SIG-M5 treated with dmso at 0.1 percent for 504 hours (cell line): ENCODE measurements at regions not wholly inside any gene's neighbourhood (a gene's known extent, or its start where the extent isn't known, plus 50 kb on each side); places are given as distances from the start of the nearest gene placed in this dataset.
"Not testable (repeated sequence)": the region's sequence is repeated elsewhere in the genome, so short reads cannot be mapped to it uniquely, and the experiment has no call there.

ENCODE experiments used
- DNase-seq: peaks from one replicate; lab custom pipeline; 2025; ENCODE audit not compliant: unreplicated experiment; lab: John Stamatoyannopoulos, UW

DNA sequence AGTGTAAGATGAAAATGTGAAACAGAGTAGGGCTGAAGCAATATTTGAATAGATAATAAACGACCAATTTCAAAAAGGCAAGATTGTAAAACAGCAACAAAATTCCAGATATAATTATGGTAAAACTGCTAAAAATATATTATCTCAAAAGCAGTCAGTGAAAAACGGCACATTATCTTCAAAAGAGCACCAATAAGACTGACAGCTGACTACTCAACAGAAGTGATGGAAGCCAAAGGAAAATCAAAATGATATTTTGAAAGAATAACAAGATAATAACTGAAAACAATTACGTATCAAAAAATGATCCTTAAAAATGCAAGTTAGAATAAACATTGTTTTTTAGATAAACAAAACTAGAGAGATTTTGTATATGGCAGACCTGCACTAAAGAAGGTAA, 920.6 kb upstream of the FAM98A start:
- DNase-seq, result no peak

DNA sequence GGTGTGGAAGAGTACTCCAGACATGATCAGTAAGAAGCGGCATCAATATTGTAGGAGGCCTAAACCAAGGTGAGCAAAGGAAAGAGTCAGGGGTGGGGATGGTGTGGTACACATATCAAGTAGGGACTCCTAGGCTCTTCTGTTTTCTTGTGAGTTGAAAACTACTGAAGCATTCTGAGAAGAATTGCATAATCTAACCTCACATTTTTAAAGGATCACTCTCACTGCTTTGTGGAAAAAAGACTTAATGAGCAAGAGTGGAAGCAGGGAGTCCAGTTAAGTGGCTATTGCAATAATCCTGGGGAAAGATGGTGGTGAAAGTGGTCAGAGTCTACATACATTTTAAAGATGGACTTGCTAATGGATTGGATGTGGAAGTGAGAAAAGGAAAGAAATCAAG, 899.5 kb upstream of the FAM98A start:
- DNase-seq, result no peak

DNA sequence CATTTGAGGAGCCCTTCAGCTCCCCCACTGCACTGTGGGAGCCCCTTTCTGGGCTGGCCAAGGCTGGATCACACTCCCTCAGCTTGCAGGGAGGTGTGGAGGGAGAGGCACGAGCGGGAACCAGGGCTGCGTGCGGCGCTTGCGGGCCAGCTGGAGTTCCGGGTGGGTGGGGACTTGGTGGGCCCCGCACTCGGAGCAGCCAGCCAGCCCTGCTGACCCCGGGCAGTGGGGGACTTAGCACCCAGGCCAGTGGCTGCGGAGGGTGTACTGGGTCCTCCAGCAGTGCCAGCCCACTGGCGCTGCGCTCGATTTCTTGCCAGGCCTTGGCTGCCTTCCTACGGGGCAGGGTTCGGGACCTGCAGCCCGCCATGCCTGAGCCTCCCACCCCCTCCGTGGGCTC, 895.1 kb upstream of the FAM98A start:
- DNase-seq, result not testable (repeated sequence)

DNA sequence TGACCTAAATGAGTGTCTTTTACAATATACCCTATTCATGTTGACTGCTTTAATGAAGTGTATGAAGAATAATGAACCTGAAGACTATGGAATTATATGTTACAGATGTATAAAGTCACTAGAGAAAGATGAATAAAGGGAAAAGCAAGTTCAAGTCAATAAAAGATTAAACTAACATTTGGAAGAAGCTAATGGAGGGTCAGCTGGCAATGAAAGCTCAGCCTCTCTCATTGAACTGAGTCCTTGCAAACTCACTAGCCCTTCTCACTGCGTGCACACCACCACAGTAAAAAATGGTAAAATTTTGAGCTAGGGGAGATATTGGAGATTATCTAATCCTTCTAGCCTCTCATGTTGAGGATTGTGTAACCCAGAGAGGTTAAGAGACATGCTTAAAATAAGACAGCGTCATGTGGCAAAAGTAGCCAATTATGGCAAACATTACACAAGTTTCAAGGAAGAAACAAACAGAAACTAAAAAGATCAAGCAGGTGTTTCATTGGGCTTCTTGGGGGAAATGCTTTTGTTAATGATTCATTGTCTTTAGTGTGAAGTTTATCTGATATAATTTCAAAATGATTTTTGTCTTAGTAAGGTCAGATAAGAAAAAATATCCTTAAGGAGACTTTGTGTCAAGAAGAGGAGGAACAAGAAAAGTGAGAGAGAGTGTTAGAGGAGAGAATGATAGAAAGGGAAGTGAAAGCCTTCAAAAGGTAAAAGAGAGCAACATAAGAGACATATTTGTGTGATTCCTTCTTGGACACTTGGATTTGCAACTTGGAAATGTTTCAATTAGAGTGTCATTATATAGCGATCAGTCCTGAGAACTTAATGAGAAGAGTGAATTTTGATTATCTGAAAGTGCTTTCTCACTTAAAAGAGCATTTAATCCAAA, 893.7 kb upstream of the FAM98A start:
- DNase-seq, result no peak

DNA sequence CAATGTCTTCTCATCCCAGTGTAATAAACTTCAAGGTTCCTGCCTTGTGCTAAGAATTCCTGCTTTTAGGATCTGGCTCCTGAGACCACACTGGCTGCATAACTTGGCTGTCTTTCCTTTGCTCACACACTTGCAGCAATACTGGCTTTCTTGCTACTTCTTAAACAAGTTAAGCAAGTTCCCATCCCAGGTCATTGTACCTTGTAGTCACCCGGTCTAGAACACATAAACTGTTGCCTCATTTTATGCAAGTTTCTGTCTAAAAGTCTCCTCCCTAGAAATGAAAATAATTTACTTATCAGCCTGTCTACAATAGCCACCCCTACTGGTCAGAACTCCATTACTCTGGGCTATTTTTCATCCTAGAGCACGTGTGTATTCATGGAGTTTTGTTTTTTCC, 887.9 kb upstream of the FAM98A start:
- DNase-seq, result peak; percentile 7

DNA sequence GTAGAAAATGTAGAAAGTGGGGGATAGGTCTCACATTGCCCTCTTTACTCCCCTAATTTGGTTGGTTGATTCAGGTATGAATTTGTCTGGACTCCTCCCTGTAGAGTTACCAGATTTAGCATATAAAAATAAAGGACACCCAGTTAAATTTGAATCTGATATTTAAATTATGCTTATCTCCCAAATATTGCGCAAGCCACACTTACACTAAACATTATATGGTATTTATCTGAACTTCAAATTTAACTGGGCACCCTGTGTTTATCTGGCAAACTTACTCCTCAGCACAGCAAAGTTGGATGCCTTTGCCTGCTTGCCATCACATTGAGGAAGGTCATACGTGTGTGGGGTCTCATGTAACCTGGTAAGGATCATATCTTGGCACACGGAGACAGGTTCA, 882.4 kb upstream of the FAM98A start:
- no peak for DNase-seq

DNA sequence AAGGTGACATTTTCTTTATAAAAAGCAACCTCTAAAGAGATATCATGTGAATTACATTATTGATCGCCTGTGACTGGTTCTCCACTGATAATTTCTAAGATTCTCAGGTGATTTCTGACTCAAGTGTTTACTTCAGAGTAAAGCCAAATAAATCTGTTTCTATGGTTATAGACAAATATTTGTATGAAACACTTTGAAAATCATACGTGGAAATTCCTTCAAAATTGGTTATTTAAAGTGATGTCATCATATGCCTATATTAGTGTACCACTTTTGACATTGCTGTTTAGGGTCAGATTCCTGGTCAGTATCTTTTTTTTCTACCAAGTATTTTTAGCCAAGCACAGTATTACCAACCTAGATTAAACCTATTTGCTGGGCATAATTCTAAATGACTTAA, 881.3 kb upstream of the FAM98A start:
- DNase-seq, result no peak

DNA sequence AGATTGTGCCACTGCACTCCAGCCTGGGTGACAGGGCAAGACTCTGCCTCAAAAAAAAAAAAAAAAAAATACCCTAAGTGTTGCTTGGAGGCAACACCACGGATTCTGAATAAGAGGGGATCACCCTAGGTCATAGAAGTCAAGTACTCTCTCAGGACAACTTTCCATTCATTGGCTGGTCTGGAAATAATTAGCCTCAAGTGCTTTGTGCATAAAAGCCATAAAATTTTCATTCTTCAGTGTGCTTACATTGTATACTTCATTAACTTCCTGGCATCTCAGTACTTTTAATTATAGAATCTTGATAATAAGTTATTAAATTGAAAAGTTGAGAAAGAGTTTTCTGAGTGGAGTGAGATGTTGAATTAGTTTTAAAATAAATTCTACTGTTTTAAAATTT, 876.1 kb upstream of the FAM98A start:
- no peak for DNase-seq

DNA sequence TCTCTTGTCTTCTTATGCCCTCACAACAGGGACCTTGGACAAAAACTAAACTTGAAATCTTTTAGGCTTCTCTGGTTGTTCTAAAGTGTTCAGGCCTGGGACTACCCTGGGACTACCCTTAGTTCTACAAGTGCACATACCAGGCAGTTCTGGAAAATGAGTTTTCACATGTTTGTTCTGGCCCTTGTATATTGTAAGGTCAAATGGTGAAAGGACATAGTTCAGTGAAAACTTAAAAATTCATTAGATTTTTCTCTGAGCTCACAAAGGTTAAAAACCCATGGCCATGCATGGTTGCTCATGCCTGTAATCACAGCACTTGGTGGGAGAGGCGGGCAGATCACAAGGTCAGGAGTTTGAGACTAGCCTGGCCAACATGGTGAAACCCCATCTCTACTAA, 875.5 kb upstream of the FAM98A start:
- no peak for DNase-seq

DNA sequence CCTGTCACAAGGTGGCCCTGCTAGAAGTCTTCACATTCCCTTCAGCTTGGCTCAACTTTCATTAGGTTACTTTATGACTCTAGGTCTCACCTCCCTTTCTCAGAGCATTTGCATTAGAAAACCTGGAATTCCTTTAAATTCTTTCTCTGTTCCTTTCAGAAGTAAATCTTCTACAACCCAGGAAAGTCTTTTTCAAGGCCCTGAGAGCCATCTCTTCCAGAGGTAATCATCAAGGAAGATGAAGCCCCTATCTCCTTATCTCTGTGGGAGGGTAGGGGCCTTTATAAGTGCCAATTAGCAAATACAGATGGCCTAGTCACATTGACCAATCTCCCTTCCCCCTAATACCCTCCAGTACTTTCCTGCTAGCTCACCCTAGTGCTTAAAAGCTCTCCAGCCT, 848.0 kb upstream of the FAM98A start:
- no peak for DNase-seq

DNA sequence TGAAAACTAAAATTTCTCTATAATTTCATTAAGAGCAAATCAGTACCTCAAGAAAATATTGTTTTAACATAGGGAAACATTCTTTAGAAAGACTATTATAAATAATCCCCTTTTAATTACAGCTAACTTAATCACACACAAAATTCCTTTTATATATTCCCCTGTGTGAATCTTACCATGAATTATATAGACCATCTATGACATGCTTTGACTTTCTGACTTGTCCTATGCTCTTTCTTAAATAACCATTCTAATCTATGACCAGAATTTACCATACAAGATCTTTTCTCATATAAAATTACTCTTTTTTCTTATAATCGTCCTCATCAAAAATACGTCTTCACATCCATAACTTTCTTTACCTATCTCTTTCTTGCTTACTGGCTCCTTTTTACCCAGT, 824.2 kb upstream of the FAM98A start:
- no peak for DNase-seq

DNA sequence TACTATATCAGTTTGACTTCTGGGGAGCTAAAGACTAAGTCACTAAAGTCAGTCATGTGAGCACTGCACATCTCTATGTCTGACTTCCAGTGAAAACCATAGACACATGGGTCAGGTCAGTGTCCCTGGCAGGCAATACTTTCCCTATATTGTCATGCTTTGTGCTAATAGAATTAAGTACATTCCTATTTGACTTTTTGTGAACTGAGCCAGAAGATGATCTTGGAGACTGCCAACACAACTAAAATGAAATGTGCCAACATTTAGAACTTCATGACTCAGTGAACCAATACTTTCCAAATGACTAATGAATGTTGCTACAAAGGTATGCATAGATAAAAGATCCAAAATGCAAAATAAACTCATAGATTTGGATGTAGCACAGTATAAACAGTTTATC, 820.8 kb upstream of the FAM98A start:
- no peak for DNase-seq

DNA sequence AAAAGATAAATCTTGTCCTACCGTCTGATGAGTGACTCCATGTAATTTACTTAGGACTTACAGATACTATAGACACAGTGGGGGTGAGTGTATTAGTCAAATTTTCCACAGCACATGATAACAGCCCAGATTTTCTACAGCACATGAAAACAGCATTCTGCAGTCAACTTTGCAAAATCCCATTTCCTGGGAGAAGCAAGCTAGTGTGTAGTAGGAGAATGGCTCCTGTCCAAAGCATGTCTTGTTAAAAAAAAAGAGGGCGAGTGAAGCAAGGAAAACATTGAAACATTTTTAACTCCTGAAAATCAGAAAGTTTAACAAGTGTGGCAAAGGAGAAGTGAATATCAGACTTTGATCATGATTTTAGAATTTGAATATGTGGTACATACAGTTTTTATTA, 817.8 kb upstream of the FAM98A start:
- no peak for DNase-seq

DNA sequence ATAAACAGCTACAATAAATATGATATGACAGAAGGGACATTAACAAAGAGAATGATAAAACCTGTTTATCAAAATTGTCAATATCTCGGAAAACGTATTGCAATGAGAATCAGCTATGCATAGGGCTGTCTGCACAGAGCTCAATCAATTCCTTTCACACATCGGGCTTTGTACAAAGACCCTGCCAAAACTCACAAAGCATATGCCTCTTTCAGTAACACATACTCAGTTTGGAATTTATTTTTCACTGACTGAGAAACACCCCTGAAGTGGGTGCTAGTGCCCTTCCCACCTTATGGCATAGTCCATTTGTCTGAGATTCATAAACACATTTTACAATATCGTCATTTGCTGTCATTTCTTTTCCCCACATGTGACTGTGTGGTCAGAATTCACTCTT, 815.8 kb upstream of the FAM98A start:
- DNase-seq, result no peak

DNA sequence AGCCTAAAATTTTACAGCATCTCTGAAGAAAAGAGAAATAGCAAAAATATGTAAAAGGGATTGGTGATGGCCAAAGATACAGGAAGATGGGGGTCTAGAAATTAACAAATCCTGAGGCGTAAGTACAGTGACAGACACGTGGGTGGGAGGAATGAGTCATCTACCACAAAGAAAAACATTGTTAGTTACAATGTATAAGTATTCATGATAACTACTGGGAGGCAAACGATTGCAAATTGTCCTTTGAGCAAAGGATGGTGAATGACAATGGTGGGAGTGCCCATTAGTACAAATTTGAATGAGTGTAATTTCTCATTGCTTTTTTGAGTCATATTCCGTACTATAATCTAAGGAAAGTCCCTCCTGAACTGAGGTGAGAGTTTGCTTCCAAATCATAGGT, 809.0 kb upstream of the FAM98A start:
- no peak for DNase-seq

DNA sequence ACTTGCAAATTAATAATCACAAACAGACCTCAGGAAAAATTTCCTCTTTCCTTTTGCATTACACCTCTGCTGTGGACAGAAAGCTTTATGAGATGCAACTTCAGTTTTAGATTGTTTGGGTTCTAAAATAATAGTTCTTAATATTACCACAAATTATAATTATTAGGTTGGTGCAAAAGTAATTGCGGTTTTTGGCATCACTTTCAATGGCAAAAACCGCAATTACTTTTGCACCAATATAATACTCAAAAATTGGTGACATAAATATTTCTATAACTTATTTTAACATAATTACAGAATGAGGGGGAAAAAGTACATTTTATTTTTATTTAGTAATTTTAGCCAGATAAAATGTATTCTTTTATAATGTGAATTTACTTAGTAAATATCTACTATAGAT, 804.4 kb upstream of the FAM98A start:
- DNase-seq, result no peak

DNA sequence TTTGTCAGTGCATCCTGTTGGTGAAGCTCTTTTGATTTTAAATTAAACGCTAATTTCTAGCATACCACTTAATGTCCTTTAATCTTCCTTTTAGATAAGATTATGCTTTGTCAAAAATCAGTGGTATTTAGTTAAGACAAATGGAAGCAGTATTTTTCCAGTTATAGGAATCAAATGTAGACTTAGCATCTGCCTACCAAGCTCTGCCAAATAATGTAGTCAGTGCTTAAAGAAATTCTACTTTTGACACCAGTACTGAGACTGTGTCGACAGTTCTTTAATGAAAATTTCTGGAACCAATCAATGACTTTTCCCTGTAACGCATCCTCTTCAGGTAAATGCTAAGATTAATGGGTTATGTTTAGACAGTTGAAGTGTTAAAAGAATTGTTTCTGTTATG, 803.3 kb upstream of the FAM98A start:
- DNase-seq, result no peak

DNA sequence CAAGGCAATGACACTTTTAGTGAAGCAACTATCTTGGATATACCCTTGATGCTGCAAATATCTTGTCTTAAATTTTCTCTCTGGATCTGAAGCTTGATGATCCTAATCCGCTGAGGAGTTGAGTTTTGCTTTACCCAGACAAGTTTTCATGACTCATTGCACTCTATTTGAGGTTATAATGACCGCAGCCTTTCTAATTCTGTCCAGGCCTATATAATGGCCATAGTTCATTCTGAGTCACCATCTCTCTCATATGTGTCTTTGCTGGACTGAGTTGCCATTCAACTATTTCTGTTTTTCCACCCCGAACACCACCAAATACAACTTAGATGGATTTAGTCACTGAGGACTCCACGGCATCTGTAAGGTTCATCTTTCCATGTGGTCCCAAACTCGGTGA, 802.1 kb upstream of the FAM98A start:
- no peak for DNase-seq

DNA sequence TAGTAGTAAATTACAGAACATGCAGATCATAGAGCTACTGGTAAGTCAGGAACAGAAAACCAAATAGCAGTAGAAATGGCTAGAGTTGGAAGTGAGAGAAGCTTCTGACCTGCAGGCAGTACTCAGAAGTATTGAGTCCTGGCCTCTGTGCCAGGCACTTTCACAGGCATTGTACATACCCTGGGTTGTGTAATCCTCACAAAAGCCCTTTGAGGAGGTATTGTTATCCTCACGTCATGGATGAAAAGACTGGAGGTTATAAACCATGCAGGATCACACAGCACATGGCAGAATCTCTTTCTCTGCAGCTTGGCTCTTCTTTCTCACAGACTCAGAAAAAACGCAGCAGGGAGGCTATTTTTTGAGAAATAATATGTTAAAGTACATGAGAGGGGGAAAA, 789.3 kb upstream of the FAM98A start:
- no peak for DNase-seq

DNA sequence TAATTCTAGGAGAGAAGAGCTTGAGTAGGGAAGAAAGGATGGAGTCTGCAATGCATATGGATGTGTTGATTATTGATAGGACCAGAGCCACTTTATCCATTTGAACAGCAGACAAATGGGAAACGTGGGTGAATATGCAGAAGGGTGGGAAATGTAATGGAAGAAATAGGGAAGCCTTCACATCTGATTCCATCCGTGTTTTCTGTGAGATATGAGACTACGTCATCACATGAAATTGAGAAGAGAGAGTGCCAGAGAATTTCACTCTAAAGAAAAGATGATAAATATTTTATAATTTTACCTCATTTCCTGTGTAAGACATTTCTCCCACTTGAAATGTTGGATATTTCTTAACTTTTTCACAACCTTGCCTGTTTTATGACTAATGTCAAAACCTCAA, 788.4 kb upstream of the FAM98A start:
- DNase-seq, result no peak

DNA sequence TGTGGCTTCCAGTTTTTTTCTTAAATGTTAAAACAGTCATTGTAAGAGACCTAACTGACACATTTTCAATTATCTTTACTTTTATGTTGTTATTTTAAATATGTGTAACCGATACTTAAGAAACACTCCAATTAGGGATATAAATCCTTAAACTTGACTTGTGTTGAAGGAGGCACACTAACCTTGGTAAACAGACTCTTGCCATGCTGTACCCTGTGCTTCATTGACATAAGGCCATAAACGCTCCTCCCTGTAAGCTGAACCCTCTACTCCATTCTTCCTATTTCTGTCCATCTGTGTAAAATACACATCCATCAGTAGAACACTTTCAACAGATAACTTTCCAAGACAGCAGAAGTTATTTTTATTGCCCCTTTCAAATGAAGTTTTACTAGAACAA, 780.5 kb upstream of the FAM98A start:
- no peak for DNase-seq

DNA sequence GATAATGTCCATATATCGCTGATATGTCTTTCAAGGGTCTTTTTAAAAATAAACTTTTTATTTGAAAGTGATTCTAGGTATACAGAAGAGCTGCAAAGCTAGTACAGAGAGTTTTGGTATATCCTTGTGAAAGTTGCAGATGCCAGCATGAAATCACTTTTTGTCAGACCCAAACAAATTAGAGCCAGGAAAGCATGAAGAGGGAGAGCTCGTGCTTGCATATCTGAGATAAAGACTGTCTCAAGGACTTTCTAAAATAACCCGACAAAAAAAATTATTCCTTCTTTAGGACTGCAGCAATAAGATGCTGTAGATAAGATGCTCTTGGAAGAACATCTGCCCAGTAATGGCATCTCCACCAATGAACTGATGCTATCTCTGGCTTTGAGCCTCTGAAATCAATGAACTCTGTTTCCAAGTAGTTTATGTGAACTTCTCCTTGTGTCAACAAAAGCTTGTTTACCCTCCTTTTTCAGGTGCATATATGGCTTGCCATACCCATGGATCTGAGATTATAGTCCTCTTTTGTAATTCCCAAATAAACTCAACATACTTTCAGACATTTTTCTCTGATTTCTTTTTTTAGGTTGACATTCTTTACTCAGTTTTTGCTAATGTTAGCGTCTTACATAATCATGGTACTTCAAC, 774.6 kb upstream of the FAM98A start:
- DNase-seq, result no peak

DNA sequence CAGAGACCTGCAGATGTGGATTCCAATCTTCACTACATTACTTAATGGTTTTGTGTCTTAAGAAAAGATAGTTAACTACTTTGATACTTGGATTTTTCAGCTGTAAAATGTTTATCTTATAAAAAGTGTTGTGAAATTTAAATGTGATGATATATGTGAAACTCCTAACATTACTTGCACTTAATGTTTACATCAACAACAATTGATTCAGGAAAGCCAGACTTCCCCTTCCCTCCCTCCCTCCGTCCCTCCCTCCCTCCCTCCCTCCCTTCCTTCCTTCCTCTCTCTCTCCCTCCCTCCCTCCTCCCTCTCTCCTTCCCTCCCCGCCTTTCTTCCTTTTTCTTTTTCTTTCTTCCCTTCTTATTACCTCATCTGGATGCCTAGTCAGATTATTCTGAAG, 773.9 kb upstream of the FAM98A start:
- DNase-seq, result no peak
